RWPE1 (cell line): ENCODE measurements at regions not wholly inside any gene's neighbourhood (a gene's known extent, or its start where the extent isn't known, plus 50 kb on each side); places are given as distances from the start of the nearest gene placed in this dataset.
"Not testable (repeated sequence)": the region's sequence is repeated elsewhere in the genome, so short reads cannot be mapped to it uniquely, and the experiment has no call there.

Source experiments
- CTCF ChIA-PET: fragments of 350-600 bp; sonication (Branson Sonifier 250); formaldehyde crosslinking; extraction: SDS; loops from one replicate; lab custom pipeline; 2021; lab: Yijun Ruan, JAX
- POLR2A ChIA-PET: fragments of 400-600 bp; formaldehyde crosslinking; extraction: SDS; loops from one replicate; lab custom pipeline; 2020; ENCODE audit warnings: antibody characterized with exemption; ENCODE audit not compliant: low non-redundant PET; lab: Yijun Ruan, JAX
- DNase-seq: peaks from one replicate; pipeline ENCODE4 v3.0.0; 2012; ENCODE audit warnings: low spot score
- H3K27ac ChIP-seq: fragments of 450-650 bp; 2 replicates; pipeline ENCODE4 v1.5.1; 2017

- DNase-seq, CTCF ChIA-PET, H3K27ac ChIP-seq, POLR2A ChIA-PET: not testable (repeated sequence)
Measured at GRCh38 chr15:22519213-22519612, 60.5 kb downstream of the GOLGA6L22 start.

DNA sequence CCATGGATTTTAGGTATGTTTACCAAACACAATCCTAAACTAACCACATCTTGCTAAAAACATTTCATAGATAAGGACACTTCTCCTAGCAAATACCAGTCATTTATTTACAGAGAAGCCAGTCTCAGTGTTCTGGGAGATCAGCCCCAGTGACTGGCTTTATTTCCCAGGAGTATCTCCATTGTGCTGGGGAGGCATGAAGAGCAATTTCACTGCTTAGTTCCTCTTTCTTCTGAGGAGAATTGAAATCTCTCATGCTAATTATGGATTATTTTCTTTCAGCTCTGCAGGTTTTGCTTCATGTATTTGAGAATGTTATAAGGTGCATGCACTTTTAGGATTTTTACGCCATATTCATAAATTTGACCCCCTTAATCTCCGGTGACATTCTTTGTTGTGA lies 67.8 kb downstream of the GOLGA6L22 start:
- H3K27ac ChIP-seq, CTCF ChIA-PET, DNase-seq, POLR2A ChIA-PET: not testable (repeated sequence)

GRCh38 chr15:22527016-22527415 lies 68.3 kb downstream of the GOLGA6L22 start:
- H3K27ac ChIP-seq, CTCF ChIA-PET, POLR2A ChIA-PET: not testable (repeated sequence)

GRCh38 chr15:22529200-22529599 lies 70.5 kb downstream of the GOLGA6L22 start:
- DNase-seq, CTCF ChIA-PET, POLR2A ChIA-PET, H3K27ac ChIP-seq: not testable (repeated sequence)

More at GRCh38 chr15:22527016-22527415, 68.3 kb downstream of the GOLGA6L22 start:
- DNase-seq = not testable (repeated sequence)

GRCh38 chr15:22559701-22560100 lies 101.0 kb downstream of the GOLGA6L22 start:
- H3K27ac ChIP-seq, DNase-seq, CTCF ChIA-PET, POLR2A ChIA-PET: not testable (repeated sequence)

- DNase-seq, H3K27ac ChIP-seq, CTCF ChIA-PET, POLR2A ChIA-PET: not testable (repeated sequence)
Measured at GRCh38 chr15:22561716-22562115, 103.0 kb downstream of the GOLGA6L22 start.

- H3K27ac ChIP-seq, DNase-seq, POLR2A ChIA-PET, CTCF ChIA-PET: not testable (repeated sequence)
Measured at GRCh38 chr15:22566510-22566909, 107.8 kb downstream of the GOLGA6L22 start.

DNA sequence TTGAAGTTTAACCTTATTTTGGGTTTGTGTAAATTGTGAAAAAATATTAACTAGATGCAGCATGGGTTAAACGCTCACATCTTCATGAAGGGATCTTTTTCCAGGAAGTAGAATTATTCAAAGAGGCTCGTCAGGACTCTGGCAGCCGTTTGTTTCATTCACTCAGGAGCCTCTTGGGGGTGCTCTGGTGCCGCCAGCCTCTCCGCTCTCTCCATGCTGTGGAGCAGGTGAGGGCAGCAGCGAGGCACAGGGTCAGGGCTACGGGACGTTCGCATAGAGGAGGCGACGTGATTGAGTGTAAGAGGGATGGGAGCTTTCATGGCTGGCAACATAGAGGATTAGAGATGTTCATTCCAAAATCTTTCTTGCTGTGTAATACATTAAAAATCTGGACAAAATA lies 110.8 kb downstream of the GOLGA6L22 start:
- DNase-seq, H3K27ac ChIP-seq, POLR2A ChIA-PET, CTCF ChIA-PET: not testable (repeated sequence)

- POLR2A ChIA-PET, DNase-seq, CTCF ChIA-PET, H3K27ac ChIP-seq: not testable (repeated sequence)
Measured at GRCh38 chr15:22572152-22572735, 113.5 kb downstream of the GOLGA6L22 start.

DNA sequence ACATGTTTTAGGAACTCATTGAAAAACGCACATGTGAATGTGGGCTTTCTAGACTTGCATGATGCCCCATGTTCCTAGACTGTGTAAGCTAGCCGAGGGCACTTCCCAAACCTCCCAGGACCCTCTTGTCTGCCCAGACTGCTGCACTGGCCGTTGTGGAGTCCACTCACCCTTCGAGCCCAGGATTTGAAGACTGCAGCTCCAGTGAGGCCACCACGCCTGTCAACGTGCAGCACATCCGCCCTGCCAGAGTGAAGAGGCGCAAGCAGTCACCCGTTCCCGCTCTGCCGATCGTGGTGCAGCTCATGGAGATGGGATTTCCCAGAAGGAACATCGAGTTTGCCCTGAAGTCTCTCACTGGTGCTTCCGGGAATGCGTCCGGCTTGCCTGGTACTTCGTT lies 114.1 kb downstream of the GOLGA6L22 start:
- CTCF ChIA-PET, DNase-seq, POLR2A ChIA-PET, H3K27ac ChIP-seq: not testable (repeated sequence)

- DNase-seq, POLR2A ChIA-PET, CTCF ChIA-PET, H3K27ac ChIP-seq: not testable (repeated sequence)
Measured at GRCh38 chr15:22577828-22578227, 119.1 kb downstream of the GOLGA6L22 start.

GRCh38 chr15:22579213-22579612 lies 120.5 kb downstream of the GOLGA6L22 start:
- CTCF ChIA-PET, POLR2A ChIA-PET, DNase-seq, H3K27ac ChIP-seq: not testable (repeated sequence)

DNA sequence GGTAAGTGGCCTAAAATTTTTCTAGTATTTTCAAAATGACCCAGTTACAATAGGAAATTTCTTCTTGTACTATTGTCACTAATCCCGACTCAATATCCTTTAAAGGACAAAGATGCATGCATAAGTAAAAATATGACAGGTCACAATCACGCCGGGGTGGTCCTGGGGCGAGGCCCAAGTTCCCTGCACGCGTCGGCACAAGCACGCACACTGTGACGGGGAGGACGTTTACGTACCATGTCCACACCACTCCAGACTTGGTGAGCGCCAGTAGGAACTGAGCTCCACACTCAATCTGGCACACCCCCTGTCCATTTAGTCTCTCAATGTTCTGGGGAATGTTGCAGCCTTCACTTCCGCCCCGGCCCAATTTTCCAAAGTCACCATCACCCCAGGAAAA lies 128.7 kb downstream of the GOLGA6L22 start:
- POLR2A ChIA-PET, CTCF ChIA-PET, DNase-seq, H3K27ac ChIP-seq: not testable (repeated sequence)

GRCh38 chr15:22598552-22598951 lies 139.8 kb downstream of the GOLGA6L22 start:
- DNase-seq, CTCF ChIA-PET, POLR2A ChIA-PET, H3K27ac ChIP-seq: not testable (repeated sequence)

DNA sequence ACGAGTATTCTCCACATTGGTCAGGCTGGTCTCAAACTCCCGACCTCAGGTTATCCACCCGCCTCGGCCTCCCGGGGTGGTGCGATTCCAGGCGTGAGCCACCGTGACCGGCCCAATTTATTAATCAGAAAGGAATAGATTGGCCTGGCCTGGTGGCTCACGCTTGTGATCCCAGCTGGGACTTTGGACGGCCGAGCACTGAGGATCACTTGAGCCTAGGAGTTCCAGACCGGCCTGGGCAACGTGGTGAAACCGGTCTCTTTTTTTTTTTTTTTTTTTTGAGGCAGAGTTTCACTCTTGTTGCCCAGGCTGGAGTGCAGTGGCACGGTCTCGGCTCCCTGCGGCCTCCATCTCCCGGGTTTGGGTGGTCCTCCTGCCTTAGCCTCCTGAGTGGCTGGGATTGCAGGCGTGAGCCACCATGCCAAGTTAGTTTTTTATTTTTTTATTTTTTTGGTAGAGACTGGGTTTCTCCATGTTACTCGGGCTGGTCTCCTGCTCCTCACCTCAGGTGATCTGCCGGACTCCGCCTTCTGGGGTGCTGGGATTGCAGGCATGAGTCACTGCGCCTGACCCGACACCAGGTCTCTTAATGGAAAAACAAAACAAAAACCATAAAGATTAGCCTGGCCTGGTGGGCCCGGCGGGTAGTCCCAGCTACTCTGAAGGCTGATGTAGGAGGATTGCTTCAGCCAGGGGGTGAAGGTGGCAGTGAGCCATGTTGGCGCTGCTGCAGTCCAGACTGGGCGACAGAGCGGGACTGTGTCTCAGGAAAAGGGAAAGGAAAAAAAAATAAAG lies 141.0 kb downstream of the GOLGA6L22 start:
- POLR2A ChIA-PET, H3K27ac ChIP-seq, DNase-seq, CTCF ChIA-PET: not testable (repeated sequence)

- CTCF ChIA-PET, POLR2A ChIA-PET, DNase-seq, H3K27ac ChIP-seq: not testable (repeated sequence)
Measured at GRCh38 chr15:22616976-22617375, 158.3 kb downstream of the GOLGA6L22 start.

GRCh38 chr15:22631789-22632188 lies 154.7 kb upstream of the NIPA1 start:
- POLR2A ChIA-PET, CTCF ChIA-PET, DNase-seq, H3K27ac ChIP-seq: not testable (repeated sequence)

DNA sequence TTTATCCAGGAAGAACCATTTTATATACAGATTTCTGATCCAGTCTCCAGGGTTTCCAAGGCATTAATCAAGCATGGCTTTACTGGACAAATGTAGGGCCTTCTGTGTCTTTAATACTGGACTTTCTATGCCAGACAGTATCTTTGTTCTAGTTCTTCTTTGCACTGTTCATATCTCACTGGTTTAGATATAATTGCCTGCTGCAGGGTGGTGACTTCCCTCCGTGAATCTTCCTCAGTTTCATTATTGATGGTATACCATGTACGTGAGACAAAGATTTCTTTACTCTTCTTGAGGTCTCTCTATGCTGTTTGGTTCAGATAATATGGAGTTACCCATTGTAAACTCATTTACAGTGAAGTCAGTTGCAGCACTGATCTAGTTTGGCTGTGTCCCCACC lies 146.5 kb upstream of the NIPA1 start:
- CTCF ChIA-PET, H3K27ac ChIP-seq, POLR2A ChIA-PET, DNase-seq: not testable (repeated sequence)
